GM19467 (cell line): ENCODE measurements at regions not wholly inside any gene's neighbourhood (a gene's known extent, or its start where the extent isn't known, plus 50 kb on each side); places are given as distances from the start of the nearest gene placed in this dataset.
"Not testable (repeated sequence)": the region's sequence is repeated elsewhere in the genome, so short reads cannot be mapped to it uniquely, and the experiment has no call there.

Experiments used
- ATAC-seq: cut with Tn5 transposase; IDR thresholded peaks from one replicate; pipeline ENCODE4 v1.9.1; 2021; ENCODE audit warnings: mild to moderate bottlenecking, moderate library complexity; ENCODE audit not compliant: unreplicated experiment

GRCh38 chr16:79379095-79379494 is 221.4 kb downstream of the MAF start:
- no peak for ATAC-seq

GRCh38 chr16:79377082-79377481 is 223.5 kb downstream of the MAF start:
- not testable (repeated sequence) for ATAC-seq

GRCh38 chr16:79375351-79375750 is 225.2 kb downstream of the MAF start:
- ATAC-seq, result no peak

- ATAC-seq, result no peak
Observed at GRCh38 chr16:79372503-79373184, 227.9 kb downstream of the MAF start.

- no peak for ATAC-seq
Observed at GRCh38 chr16:79370736-79371135, 229.8 kb downstream of the MAF start.

- no peak for ATAC-seq
Observed at GRCh38 chr16:79369796-79370195, 230.7 kb downstream of the MAF start.

- ATAC-seq, result no peak
Observed at GRCh38 chr16:79367822-79368221, 232.7 kb downstream of the MAF start.

- ATAC-seq, result no peak
Observed at GRCh38 chr16:79366635-79367034, 233.9 kb downstream of the MAF start.

GRCh38 chr16:79365702-79366101 is 234.8 kb downstream of the MAF start:
- no peak for ATAC-seq

- no peak for ATAC-seq
Observed at GRCh38 chr16:79363484-79363883, 237.1 kb downstream of the MAF start.

GRCh38 chr16:79363035-79363434 is 237.5 kb downstream of the MAF start:
- ATAC-seq, result no peak

- no peak for ATAC-seq
Observed at GRCh38 chr16:79362300-79362970, 238.1 kb downstream of the MAF start.

- ATAC-seq, result no peak
Observed at GRCh38 chr16:79361132-79361751, 239.3 kb downstream of the MAF start.

- no peak for ATAC-seq
Observed at GRCh38 chr16:79360267-79360666, 240.3 kb downstream of the MAF start.

- no peak for ATAC-seq
Observed at GRCh38 chr16:79359082-79359481, 241.5 kb downstream of the MAF start.

GRCh38 chr16:79358188-79358587 is 242.3 kb downstream of the MAF start:
- no peak for ATAC-seq

GRCh38 chr16:79355600-79356358 is 244.8 kb downstream of the MAF start:
- no peak for ATAC-seq

GRCh38 chr16:79351927-79352326 is 248.6 kb downstream of the MAF start:
- ATAC-seq, result no peak

GRCh38 chr16:79349803-79350202 is 250.7 kb downstream of the MAF start:
- no peak for ATAC-seq

GRCh38 chr16:79348521-79349306 is 251.8 kb downstream of the MAF start:
- no peak for ATAC-seq

GRCh38 chr16:79347277-79347676 is 253.3 kb downstream of the MAF start:
- no peak for ATAC-seq
